HG02759 (cell line): ENCODE measurements at regions not wholly inside any gene's neighbourhood (a gene's known extent, or its start where the extent isn't known, plus 50 kb on each side); places are given as distances from the start of the nearest gene placed in this dataset.

Experiments
- ATAC-seq: cut with Tn5 transposase; IDR thresholded peaks from one replicate; pipeline ENCODE4 v1.9.1; 2021; ENCODE audit warnings: mild to moderate bottlenecking, moderate library complexity; ENCODE audit not compliant: unreplicated experiment

GRCh38 chr5:133905424-133905823 is 63.0 kb downstream of the C5orf15 start:
- no peak for ATAC-seq

- ATAC-seq, result no peak
Measured at GRCh38 chr5:133904641-133905040, 63.8 kb downstream of the C5orf15 start.

GRCh38 chr5:133902511-133903118 is 65.8 kb downstream of the C5orf15 start:
- no peak for ATAC-seq

- ATAC-seq, result no peak
Measured at GRCh38 chr5:133900534-133901270, 67.7 kb downstream of the C5orf15 start.

GRCh38 chr5:133899506-133899905 is 68.9 kb downstream of the C5orf15 start:
- ATAC-seq, result no peak

- no peak for ATAC-seq
Measured at GRCh38 chr5:133898440-133898839, 70.0 kb downstream of the C5orf15 start.

GRCh38 chr5:133897431-133897830 is 71.0 kb downstream of the C5orf15 start:
- no peak for ATAC-seq

GRCh38 chr5:133896873-133897272 is 71.6 kb downstream of the C5orf15 start:
- ATAC-seq, result no peak

GRCh38 chr5:133895979-133896845 is 72.2 kb downstream of the C5orf15 start:
- no peak for ATAC-seq

GRCh38 chr5:133894143-133894542 is 74.3 kb downstream of the C5orf15 start:
- no peak for ATAC-seq

GRCh38 chr5:133892774-133893173 is 75.7 kb downstream of the C5orf15 start:
- no peak for ATAC-seq

GRCh38 chr5:133892306-133892705 is 76.1 kb downstream of the C5orf15 start:
- no peak for ATAC-seq

GRCh38 chr5:133891390-133891789 is 77.0 kb downstream of the C5orf15 start:
- ATAC-seq, result no peak

GRCh38 chr5:133890776-133891280 is 77.6 kb downstream of the C5orf15 start:
- no peak for ATAC-seq

GRCh38 chr5:133890314-133890713 is 78.1 kb downstream of the C5orf15 start:
- no peak for ATAC-seq

GRCh38 chr5:133889271-133889905 is 79.0 kb downstream of the C5orf15 start:
- no peak for ATAC-seq

GRCh38 chr5:133888625-133888991 is 79.8 kb downstream of the C5orf15 start:
- ATAC-seq, result no peak

- ATAC-seq, result no peak
Measured at GRCh38 chr5:133885566-133885965, 82.9 kb downstream of the C5orf15 start.

- no peak for ATAC-seq
Measured at GRCh38 chr5:133884569-133885311, 83.7 kb downstream of the C5orf15 start.

GRCh38 chr5:133883916-133884315 is 84.5 kb downstream of the C5orf15 start:
- no peak for ATAC-seq
